ENCODE measurements at regions not wholly inside any gene's neighbourhood (a gene's known extent, or its start where the extent isn't known, plus 50 kb on each side); places are given as distances from the start of the nearest gene placed in this dataset.

GRCh38 chr2:200741468-200742202 lies 70.1 kb upstream of the BZW1 start:
- no peak overlapping the region; a peak in 1 of 5 replicates for H3K4me3 Mint-ChIP-seq
- Histone ChIP-seq H3K4me1 (ENCODE audit: insufficient read depth, low read length) (peaks cover 3% of the 10 kb centered on the region), H3K9me3 (ENCODE audit: control insufficient read depth, low read depth, low read length) (no peaks in the 10 kb centered on the region), H3K14ac (ENCODE audit: insufficient read depth, low read length) (no peak overlapping the region), H3K56ac (ENCODE audit: insufficient read length, low read depth, low read length) (no peak overlapping the region), H3K23ac (ENCODE audit: insufficient read length, low read depth, low read length) (no peak overlapping the region), H3K79me2 (ENCODE audit: insufficient read depth, low read length) (no peaks in the 10 kb centered on the region), H2AK5ac (ENCODE audit: insufficient read length, low read length) (no peak overlapping the region), H3K4ac (ENCODE audit: low read depth, low read length) (no peak overlapping the region), H4K5ac (ENCODE audit: insufficient read length, low read depth, low read length) (no peak overlapping the region), H4K8ac (replicated peaks; ENCODE audit: insufficient read length, low read depth, low read length) (no peak overlapping the region), H3K4me2 (ENCODE audit: insufficient read depth, insufficient read length, low read length) (no peak overlapping the region), H3K27ac (ENCODE audit: insufficient read length, low read depth, low read length) (no peak overlapping the region), H3K79me1 (ENCODE audit: insufficient read depth, low read depth, low read length, poor library complexity, severe bottlenecking) (no peaks in the 10 kb centered on the region), H3K9ac (ENCODE audit: extremely low read depth, insufficient read length, low read length) (no peak overlapping the region), H2AFZ (ENCODE audit: low read length) (no peak overlapping the region), H2BK15ac (ENCODE audit: low read depth, low read length) (no peak overlapping the region), H2BK120ac (ENCODE audit: low read depth, low read length, poor library complexity, severe bottlenecking) (no peak overlapping the region), H2BK5ac (ENCODE audit: insufficient read length, low read length) (no peak overlapping the region), H2BK20ac (ENCODE audit: low read depth, low read length, poor library complexity, severe bottlenecking) (no peak overlapping the region), H3K18ac (ENCODE audit: insufficient read length, low read depth, low read length) (no peak overlapping the region), H2BK12ac (ENCODE audit: insufficient read length, low read depth, low read length) (no peak overlapping the region), H4K20me1 (ENCODE audit: control insufficient read depth, insufficient read depth, insufficient read length) (no peaks in the 10 kb centered on the region), H3T11ph (ENCODE audit: low read length) (no peak overlapping the region), H4K91ac (ENCODE audit: insufficient read length, low read depth, low read length) (no peak overlapping the region), H3K23me2 (ENCODE audit: insufficient read length, low read depth, low read length, poor library complexity, severe bottlenecking) (no peaks in the 10 kb centered on the region), H3K27me3 (ENCODE audit: insufficient read depth, low read length) (no peaks in the 10 kb centered on the region)
- peak; percentile 44 for DNase-seq
- no peaks in the 10 kb centered on the region for H3K9me3 Mint-ChIP-seq
- TF ChIP-seq, protein P1, sequence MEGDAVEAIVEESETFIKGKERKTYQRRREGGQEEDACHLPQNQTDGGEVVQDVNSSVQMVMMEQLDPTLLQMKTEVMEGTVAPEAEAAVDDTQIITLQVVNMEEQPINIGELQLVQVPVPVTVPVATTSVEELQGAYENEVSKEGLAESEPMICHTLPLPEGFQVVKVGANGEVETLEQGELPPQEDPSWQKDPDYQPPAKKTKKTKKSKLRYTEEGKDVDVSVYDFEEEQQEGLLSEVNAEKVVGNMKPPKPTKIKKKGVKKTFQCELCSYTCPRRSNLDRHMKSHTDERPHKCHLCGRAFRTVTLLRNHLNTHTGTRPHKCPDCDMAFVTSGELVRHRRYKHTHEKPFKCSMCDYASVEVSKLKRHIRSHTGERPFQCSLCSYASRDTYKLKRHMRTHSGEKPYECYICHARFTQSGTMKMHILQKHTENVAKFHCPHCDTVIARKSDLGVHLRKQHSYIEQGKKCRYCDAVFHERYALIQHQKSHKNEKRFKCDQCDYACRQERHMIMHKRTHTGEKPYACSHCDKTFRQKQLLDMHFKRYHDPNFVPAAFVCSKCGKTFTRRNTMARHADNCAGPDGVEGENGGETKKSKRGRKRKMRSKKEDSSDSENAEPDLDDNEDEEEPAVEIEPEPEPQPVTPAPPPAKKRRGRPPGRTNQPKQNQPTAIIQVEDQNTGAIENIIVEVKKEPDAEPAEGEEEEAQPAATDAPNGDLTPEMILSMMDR (conservative IDR thresholded peaks at IDR 0.05): no peak
- WGBS (ENCODE audit: extremely low coverage, insufficient read length, low lambda C conversion rate): no CpG with 5 or more reads among the region's 8 CpGs
- no peaks in the 10 kb centered on the region for H3K36me3 Mint-ChIP-seq (ENCODE audit: insufficient read depth in 1 of 3, low read depth in 3 of 3)
- peaks cover 17 to 30% of the 10 kb centered on the region in 2 experiments for H3K4me1 Mint-ChIP-seq
- H3K27ac Mint-ChIP-seq: peak overlapping the region in 1 of 3 experiments; percentile 78; a peak in 4 of 7 replicates
- H3K27me3 Mint-ChIP-seq (ENCODE audit: low read depth): peaks cover 2% of the 10 kb centered on the region; the same call in 1 of the 2 replicates

Measured in H9 (cell line).